ENCODE measurements at regions not wholly inside any gene's neighbourhood (a gene's known extent, or its start where the extent isn't known, plus 50 kb on each side); places are given as distances from the start of the nearest gene placed in this dataset.

- DNase-seq = no peak
- H3K36me3 ChIP-seq = no peaks in the 10 kb centered on the region
- TF ChIP-seq, protein P1, sequence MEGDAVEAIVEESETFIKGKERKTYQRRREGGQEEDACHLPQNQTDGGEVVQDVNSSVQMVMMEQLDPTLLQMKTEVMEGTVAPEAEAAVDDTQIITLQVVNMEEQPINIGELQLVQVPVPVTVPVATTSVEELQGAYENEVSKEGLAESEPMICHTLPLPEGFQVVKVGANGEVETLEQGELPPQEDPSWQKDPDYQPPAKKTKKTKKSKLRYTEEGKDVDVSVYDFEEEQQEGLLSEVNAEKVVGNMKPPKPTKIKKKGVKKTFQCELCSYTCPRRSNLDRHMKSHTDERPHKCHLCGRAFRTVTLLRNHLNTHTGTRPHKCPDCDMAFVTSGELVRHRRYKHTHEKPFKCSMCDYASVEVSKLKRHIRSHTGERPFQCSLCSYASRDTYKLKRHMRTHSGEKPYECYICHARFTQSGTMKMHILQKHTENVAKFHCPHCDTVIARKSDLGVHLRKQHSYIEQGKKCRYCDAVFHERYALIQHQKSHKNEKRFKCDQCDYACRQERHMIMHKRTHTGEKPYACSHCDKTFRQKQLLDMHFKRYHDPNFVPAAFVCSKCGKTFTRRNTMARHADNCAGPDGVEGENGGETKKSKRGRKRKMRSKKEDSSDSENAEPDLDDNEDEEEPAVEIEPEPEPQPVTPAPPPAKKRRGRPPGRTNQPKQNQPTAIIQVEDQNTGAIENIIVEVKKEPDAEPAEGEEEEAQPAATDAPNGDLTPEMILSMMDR (IDR thresholded peaks at IDR 0.05) = no peak
- no peak overlapping the region for H3K27ac ChIP-seq
- 57 to 69% methylated on average over 3 of the region's 3 CpGs for WGBS, 2 donors
- H3K4me1 ChIP-seq = no peaks in the 10 kb centered on the region
- peaks cover 0 to 8% (median 0%) of the 10 kb centered on the region in 4 donors for H3K27me3 ChIP-seq
- H3K9me3 ChIP-seq = no peaks in the 10 kb centered on the region
- no peak for ATAC-seq
- no peak overlapping the region for H3K4me3 ChIP-seq
- FAIRE-seq = no peak
- intact Hi-C loops (cut with DNase I) = no loop called here
Observed at GRCh38 chrX:36575670-36576069, 432.5 kb upstream of the FAM47C start.

- Histone ChIP-seq H3K36me3 (no peaks in the 10 kb centered on the region), H3K4me3 (no peak overlapping the region), H3K27me3 (peaks cover 0 to 8% (median 0%) of the 10 kb centered on the region in 4 donors), H3K9me3 (no peaks in the 10 kb centered on the region), H3K27ac (no peak overlapping the region), H3K4me1 (no peaks in the 10 kb centered on the region)
- no peak for ATAC-seq
- FAIRE-seq = no peak
- WGBS, 2 donors = 54 to 78% methylated on average over 2 of the region's 2 CpGs
- no peak for DNase-seq
- intact Hi-C loops (cut with DNase I) = no loop called here
- TF ChIP-seq, protein P1 (IDR thresholded peaks at IDR 0.05) = no peak
Observed at GRCh38 chrX:36577006-36577405, 431.2 kb upstream of the FAM47C start.

DNA sequence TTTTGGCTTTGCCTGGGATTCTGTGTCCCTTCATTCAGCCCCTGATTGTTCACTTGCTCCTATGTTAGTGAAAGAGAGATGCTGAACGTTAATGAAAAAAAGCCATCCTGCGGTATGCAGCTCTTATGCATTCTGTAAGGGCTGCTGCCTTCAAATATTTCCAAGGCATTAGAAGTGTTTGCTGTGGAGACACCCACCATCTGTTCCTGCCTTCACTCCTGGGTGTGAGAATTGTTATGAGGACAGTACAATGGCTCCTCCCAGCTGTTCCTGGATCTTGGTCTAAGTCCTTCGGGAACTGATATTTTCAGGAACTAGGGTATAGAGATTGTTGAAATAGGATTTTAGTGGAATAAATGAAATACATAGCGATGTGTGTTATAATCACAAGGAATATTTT is 427.1 kb upstream of the FAM47C start:
- intact Hi-C loops (cut with DNase I) = no loop called here
- WGBS, 2 donors = 68 to 76% methylated on average over 4 of the region's 4 CpGs
- Histone ChIP-seq H3K4me1 (no peaks in the 10 kb centered on the region), H3K9me3 (no peaks in the 10 kb centered on the region), H3K4me3 (no peak overlapping the region), H3K27me3 (peaks cover 0 to 8% (median 0%) of the 10 kb centered on the region in 4 donors), H3K36me3 (no peaks in the 10 kb centered on the region), H3K27ac (no peak overlapping the region)
- ATAC-seq (no peak), FAIRE-seq (no peak), DNase-seq (no peak)
- TF ChIP-seq, protein P1 (IDR thresholded peaks at IDR 0.05) = no peak

- FAIRE-seq (no peak), ATAC-seq (no peak), DNase-seq (no peak)
- Histone ChIP-seq H3K27ac (no peak overlapping the region), H3K4me3 (no peak overlapping the region), H3K4me1 (no peaks in the 10 kb centered on the region), H3K27me3 (peaks cover 0 to 3% (median 0%) of the 10 kb centered on the region in 4 donors), H3K9me3 (no peaks in the 10 kb centered on the region), H3K36me3 (no peaks in the 10 kb centered on the region)
- TF ChIP-seq, protein P1 (IDR thresholded peaks at IDR 0.05) = no peak
- intact Hi-C loops (cut with DNase I) = no loop called here
- 83 to 85% methylated on average over 6 of the region's 6 CpGs for WGBS, 2 donors
Observed at GRCh38 chrX:36583674-36584073, 424.5 kb upstream of the FAM47C start.

- Histone ChIP-seq H3K4me3 (no peak overlapping the region), H3K27ac (no peak overlapping the region), H3K9me3 (no peaks in the 10 kb centered on the region), H3K36me3 (no peaks in the 10 kb centered on the region), H3K27me3 (no peaks in the 10 kb centered on the region), H3K4me1 (no peaks in the 10 kb centered on the region)
- TF ChIP-seq, protein P1 (IDR thresholded peaks at IDR 0.05) = no peak
- ATAC-seq (no peak), FAIRE-seq (no peak), DNase-seq (no peak)
- WGBS, 2 donors = 56 to 64% methylated on average over 4 of the region's 4 CpGs
- intact Hi-C loops (cut with DNase I) = no loop called here
Observed at GRCh38 chrX:36609616-36610585, 398.3 kb upstream of the FAM47C start.
